ENCODE measurements at regions not wholly inside any gene's neighbourhood (a gene's known extent, or its start where the extent isn't known, plus 50 kb on each side); places are given as distances from the start of the nearest gene placed in this dataset.

- H3K27ac ChIP-seq: no peak overlapping the region
- TF ChIP-seq ZFX (IDR thresholded peaks at IDR 0.05; ENCODE audit: borderline replicate concordance) (no peak), CTCF (IDR thresholded peaks at IDR 0.05) (no peak)
These were observed 195.5 kb downstream of the PHETA1 start for GRCh38 chr12:111173391-111173790.

- no peak overlapping the region for H3K27ac ChIP-seq
- no peak for TF ChIP-seq CTCF (IDR thresholded peaks at IDR 0.05)
- no peak for TF ChIP-seq ZFX (IDR thresholded peaks at IDR 0.05; ENCODE audit: borderline replicate concordance)
These were observed 196.1 kb downstream of the PHETA1 start for GRCh38 chr12:111172786-111173185.

- TF ChIP-seq ZFX (IDR thresholded peaks at IDR 0.05; ENCODE audit: borderline replicate concordance) (no peak), CTCF (IDR thresholded peaks at IDR 0.05) (no peak)
- H3K27ac ChIP-seq: no peak overlapping the region
These were observed 197.1 kb downstream of the PHETA1 start for GRCh38 chr12:111171832-111172231.

- no peak overlapping the region for H3K27ac ChIP-seq
These were observed 197.6 kb downstream of the PHETA1 start for GRCh38 chr12:111171345-111171744.

GRCh38 chr12:111170543-111170942, 198.4 kb downstream of the PHETA1 start:
- no peak for TF ChIP-seq CTCF (IDR thresholded peaks at IDR 0.05)
- no peak for TF ChIP-seq ZFX (IDR thresholded peaks at IDR 0.05; ENCODE audit: borderline replicate concordance)
- no peak overlapping the region for H3K27ac ChIP-seq

More at GRCh38 chr12:111171345-111171744, 197.6 kb downstream of the PHETA1 start:
- TF ChIP-seq ZFX (IDR thresholded peaks at IDR 0.05; ENCODE audit: borderline replicate concordance) (no peak), CTCF (IDR thresholded peaks at IDR 0.05) (no peak)

GRCh38 chr12:111169456-111169855, 199.4 kb downstream of the PHETA1 start:
- TF ChIP-seq ZFX (IDR thresholded peaks at IDR 0.05; ENCODE audit: borderline replicate concordance): no peak
- TF ChIP-seq CTCF (IDR thresholded peaks at IDR 0.05): no peak
- no peak overlapping the region for H3K27ac ChIP-seq

- no peak for TF ChIP-seq ZFX (IDR thresholded peaks at IDR 0.05; ENCODE audit: borderline replicate concordance)
- no peak for TF ChIP-seq CTCF (IDR thresholded peaks at IDR 0.05)
- no peak overlapping the region for H3K27ac ChIP-seq
These were observed 199.9 kb downstream of the PHETA1 start for GRCh38 chr12:111169032-111169431.
